DMS153 (cell line): ENCODE measurements at regions not wholly inside any gene's neighbourhood (a gene's known extent, or its start where the extent isn't known, plus 50 kb on each side); places are given as distances from the start of the nearest gene placed in this dataset.

Experiments
- DNase-seq: peaks from one replicate; lab custom pipeline; 2025; lab: John Stamatoyannopoulos, UW

- no peak for DNase-seq
Measured at GRCh38 chr3:106533093-106533787, 664.4 kb upstream of the CBLB start.

GRCh38 chr3:106533788-106534160 is 665.0 kb upstream of the CBLB start:
- no peak for DNase-seq

GRCh38 chr3:106534206-106534605 is 665.4 kb upstream of the CBLB start:
- no peak for DNase-seq

- no peak for DNase-seq
Measured at GRCh38 chr3:106540743-106541142, 671.9 kb upstream of the CBLB start.

GRCh38 chr3:106542101-106542769 is 673.4 kb upstream of the CBLB start:
- DNase-seq = no peak

GRCh38 chr3:106552351-106553043 is 683.7 kb upstream of the CBLB start:
- no peak for DNase-seq

GRCh38 chr3:106560451-106560966 is 691.7 kb upstream of the CBLB start:
- DNase-seq = no peak

- DNase-seq = no peak
Measured at GRCh38 chr3:106566277-106566676, 697.5 kb upstream of the CBLB start.

- no peak for DNase-seq
Measured at GRCh38 chr3:106570426-106570825, 701.6 kb upstream of the CBLB start.

- DNase-seq = no peak
Measured at GRCh38 chr3:106573605-106574004, 704.8 kb upstream of the CBLB start.

- DNase-seq = no peak
Measured at GRCh38 chr3:106575029-106575428, 706.2 kb upstream of the CBLB start.

GRCh38 chr3:106577241-106577640 is 708.4 kb upstream of the CBLB start:
- DNase-seq = no peak

- no peak for DNase-seq
Measured at GRCh38 chr3:106578911-106579310, 710.1 kb upstream of the CBLB start.

GRCh38 chr3:106582151-106582550 is 713.3 kb upstream of the CBLB start:
- DNase-seq = no peak

GRCh38 chr3:106587551-106587950 is 718.7 kb upstream of the CBLB start:
- no peak for DNase-seq

- no peak for DNase-seq
Measured at GRCh38 chr3:106588739-106589138, 719.9 kb upstream of the CBLB start.

GRCh38 chr3:106589311-106589942 is 720.6 kb upstream of the CBLB start:
- no peak for DNase-seq

GRCh38 chr3:106590216-106590615 is 721.4 kb upstream of the CBLB start:
- DNase-seq = no peak

- DNase-seq = no peak
Measured at GRCh38 chr3:106593381-106593780, 724.6 kb upstream of the CBLB start.

- DNase-seq = peak; percentile 64
Measured at GRCh38 chr3:106609666-106610301, 741.0 kb upstream of the CBLB start.

- DNase-seq = no peak
Measured at GRCh38 chr3:106610362-106610959, 741.6 kb upstream of the CBLB start.

GRCh38 chr3:106611116-106611515 is 742.3 kb upstream of the CBLB start:
- no peak for DNase-seq
